CD14-positive monocyte (primary cell): ENCODE measurements at regions not wholly inside any gene's neighbourhood (a gene's known extent, or its start where the extent isn't known, plus 50 kb on each side); places are given as distances from the start of the nearest gene placed in this dataset.

ENCODE experiments used
- DNase-seq, 3 donors: peaks; one replicate each; pipeline ENCODE4 v3.0.0-alpha.2; 2011 to 2022
- H2AFZ ChIP-seq: 2 replicates; pipeline ENCODE4 v1.6.0; 2012; ENCODE audit warnings: mild to moderate bottlenecking, low read depth, low read length, inconsistent platforms; ENCODE audit not compliant: insufficient read depth, poor library complexity, severe bottlenecking
- H3K27ac ChIP-seq, 2 donors: 1 replicate in 1 of 2; 2 replicates in 1 of 2; pipeline ENCODE4 v1.5.1; 2012 to 2013; ENCODE audit warnings: low read length in 2 of 2, control low read depth in 1 of 2, inconsistent platforms in 1 of 2, low read depth in 1 of 2, mild to moderate bottlenecking in 1 of 2
- H3K27me3 ChIP-seq, 2 donors: one replicate each; pipeline versions ENCODE4 v1.6.0 to v1.6.1; 2011 to 2013; ENCODE audit warnings: low read length in 2 of 2; ENCODE audit not compliant: control insufficient read depth in 2 of 2, insufficient read depth in 2 of 2
- H3K36me3 ChIP-seq, 2 donors: replicated peaks in 1 of 2; 1 replicate in 1 of 2; 2 replicates in 1 of 2; pipeline versions ENCODE4 v1.5.1 to v1.6.1; 2012 to 2013; ENCODE audit warnings: low read length in 2 of 2, control low read depth in 1 of 2, inconsistent platforms in 1 of 2, mild to moderate bottlenecking in 1 of 2; ENCODE audit not compliant: insufficient read depth in 2 of 2, control insufficient read depth in 1 of 2
- H3K4me1 ChIP-seq, 2 donors: 1 replicate in 1 of 2; 2 replicates in 1 of 2; pipeline versions ENCODE4 v1.5.1 to v1.6.1; 2012 to 2013; ENCODE audit warnings: low read length in 2 of 2, control low read depth in 1 of 2, inconsistent platforms in 1 of 2, mild to moderate bottlenecking in 1 of 2, moderate library complexity in 1 of 2; ENCODE audit not compliant: insufficient read depth in 2 of 2, control insufficient read depth in 1 of 2
- H3K4me2 ChIP-seq: replicated peaks from 2 replicates; pipeline ENCODE3; 2012; ENCODE audit warnings: low read length, moderate library complexity, mild to moderate bottlenecking; ENCODE audit not compliant: poor library complexity, severe bottlenecking; ENCODE audit errors: extremely low read depth
- H3K4me3 ChIP-seq, 3 experiments: fragments of 200-600 bp in 1 of 3; sonication (generic) in 1 of 3; replicated peaks in 1 of 3; 1 replicate in 2 of 3; 2 replicates in 1 of 3; pipeline ENCODE4 v1.5.1; 2011 to 2013; ENCODE audit warnings: low read length in 3 of 3, mild to moderate bottlenecking in 3 of 3, control low read depth in 2 of 3, low read depth in 2 of 3, inconsistent platforms in 1 of 3, moderate library complexity in 1 of 3
- H3K79me2 ChIP-seq: 2 replicates; pipeline ENCODE4 v1.6.0; 2012; ENCODE audit warnings: mild to moderate bottlenecking, control low read depth, inconsistent platforms, low read length, moderate library complexity; ENCODE audit not compliant: insufficient read depth
- H3K9ac ChIP-seq: 2 replicates; pipeline ENCODE4 v1.6.0; 2017; ENCODE audit warnings: low read length, mild to moderate bottlenecking; ENCODE audit not compliant: insufficient read depth, poor library complexity, severe bottlenecking
- H3K9me3 ChIP-seq, 2 donors: replicated peaks in 1 of 2; 1 replicate in 1 of 2; 2 replicates in 1 of 2; pipeline versions ENCODE4 v1.5.1 to v1.6.1; 2012 to 2013; ENCODE audit warnings: low read length in 2 of 2, control low read depth in 1 of 2; ENCODE audit not compliant: control insufficient read depth in 1 of 2, insufficient read depth in 1 of 2
- H4K20me1 ChIP-seq: 2 replicates; pipeline ENCODE4 v1.6.0; 2012; ENCODE audit warnings: mild to moderate bottlenecking, low read length, control low read depth, moderate library complexity; ENCODE audit not compliant: insufficient read depth
- H3K27ac Mint-ChIP-seq, 7 donors: one replicate each; pipeline ENCODE4 v1.8.0; 2020; ENCODE audit warnings: mild to moderate bottlenecking in 7 of 7, mixed read lengths in 7 of 7, moderate library complexity in 6 of 7, inconsistent platforms in 2 of 7
- H3K27me3 Mint-ChIP-seq, 3 donors: one replicate each; pipeline ENCODE4 v1.8.0; 2021 to 2022; ENCODE audit warnings: low read depth in 3 of 3, mild to moderate bottlenecking in 3 of 3, mixed read lengths in 3 of 3, moderate library complexity in 3 of 3, inconsistent platforms in 1 of 3
- H3K36me3 Mint-ChIP-seq, 2 donors: one replicate each; pipeline ENCODE4 v1.8.0; 2020; ENCODE audit warnings: mixed read lengths in 2 of 2, inconsistent platforms in 1 of 2, mild to moderate bottlenecking in 1 of 2
- H3K4me1 Mint-ChIP-seq: one replicate; pipeline ENCODE4 v1.8.0; 2020; ENCODE audit warnings: mild to moderate bottlenecking, mixed read lengths
- H3K4me3 Mint-ChIP-seq, 2 donors: one replicate each; pipeline ENCODE4 v1.8.0; 2020; ENCODE audit warnings: mild to moderate bottlenecking in 2 of 2, mixed read lengths in 2 of 2, moderate library complexity in 1 of 2
- H3K9me3 Mint-ChIP-seq, 7 donors: one replicate each; pipeline ENCODE4 v1.8.0; 2020 to 2022; ENCODE audit warnings: mixed read lengths in 7 of 7, mild to moderate bottlenecking in 6 of 7, moderate library complexity in 6 of 7, inconsistent platforms in 2 of 7
- WGBS: methylation state at CpG from one replicate; pipeline ENCODE4 v1.1.5; 2013; ENCODE audit warnings: missing lambda C conversion rate; ENCODE audit not compliant: insufficient coverage; 5-methylcytosine and 5-hydroxymethylcytosine counted together
- intact Hi-C, 2 donors: fragments of 100-400 bp; cut with micrococcal nuclease; formaldehyde crosslinking; loops; one replicate each; pipeline versions ENCODE4 v1.15.0 to v1.15.1; 2023
- TF ChIP-seq, protein P1 (sequence below): fragments of 200-600 bp; IDR thresholded peaks from one replicate; pipeline ENCODE4 v1.8.0; 2022; ENCODE audit warnings: antibody characterized with exemption, mild to moderate bottlenecking

DNA sequence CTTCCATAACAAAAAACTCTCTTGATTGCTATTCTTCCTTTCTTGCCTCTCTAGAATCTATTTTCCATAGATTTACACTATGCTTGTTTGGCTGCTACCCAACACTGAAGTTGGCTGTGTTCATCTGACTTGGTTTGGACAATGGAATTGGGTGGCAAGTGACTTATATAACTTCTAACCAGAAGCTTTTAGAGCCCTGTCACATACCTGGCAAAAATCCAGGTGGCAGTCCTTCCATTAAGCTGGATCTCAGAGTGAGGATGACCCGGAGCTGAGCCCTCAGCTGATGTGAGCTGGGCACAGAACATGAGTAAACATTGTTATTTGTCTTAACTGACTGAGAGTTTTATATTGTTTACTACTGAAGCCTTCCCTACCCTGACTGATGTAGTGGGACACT, 225.7 kb downstream of the TLR4 start:
- Histone ChIP-seq H3K27ac (no peak overlapping the region), H3K4me3 (no peak overlapping the region), H3K27me3 (peaks cover 0 to 2% of the 10 kb centered on the region in 2 donors), H3K4me1 (no peaks in the 10 kb centered on the region), H3K79me2 (no peaks in the 10 kb centered on the region), H3K4me2 (no peak overlapping the region), H3K36me3 (no peaks in the 10 kb centered on the region), H3K9ac (no peak overlapping the region), H2AFZ (no peak overlapping the region), H3K9me3 (no peaks in the 10 kb centered on the region), H4K20me1 (no peaks in the 10 kb centered on the region)
- Mint-ChIP-seq H3K4me3 (no peak overlapping the region), H3K9me3 (peaks cover 0 to 3% (median 0%) of the 10 kb centered on the region in 7 donors), H3K36me3 (no peaks in the 10 kb centered on the region), H3K27me3 (peaks cover 0 to 3% (median 2%) of the 10 kb centered on the region in 3 donors), H3K27ac (peak overlapping the region in 1 of 7 donors; percentile 2), H3K4me1 (no peaks in the 10 kb centered on the region)
- intact Hi-C loops = no loop called here
- DNase-seq = no peak
- WGBS = 100% methylated on average over 1 of the region's 1 CpG
- TF ChIP-seq, protein P1, sequence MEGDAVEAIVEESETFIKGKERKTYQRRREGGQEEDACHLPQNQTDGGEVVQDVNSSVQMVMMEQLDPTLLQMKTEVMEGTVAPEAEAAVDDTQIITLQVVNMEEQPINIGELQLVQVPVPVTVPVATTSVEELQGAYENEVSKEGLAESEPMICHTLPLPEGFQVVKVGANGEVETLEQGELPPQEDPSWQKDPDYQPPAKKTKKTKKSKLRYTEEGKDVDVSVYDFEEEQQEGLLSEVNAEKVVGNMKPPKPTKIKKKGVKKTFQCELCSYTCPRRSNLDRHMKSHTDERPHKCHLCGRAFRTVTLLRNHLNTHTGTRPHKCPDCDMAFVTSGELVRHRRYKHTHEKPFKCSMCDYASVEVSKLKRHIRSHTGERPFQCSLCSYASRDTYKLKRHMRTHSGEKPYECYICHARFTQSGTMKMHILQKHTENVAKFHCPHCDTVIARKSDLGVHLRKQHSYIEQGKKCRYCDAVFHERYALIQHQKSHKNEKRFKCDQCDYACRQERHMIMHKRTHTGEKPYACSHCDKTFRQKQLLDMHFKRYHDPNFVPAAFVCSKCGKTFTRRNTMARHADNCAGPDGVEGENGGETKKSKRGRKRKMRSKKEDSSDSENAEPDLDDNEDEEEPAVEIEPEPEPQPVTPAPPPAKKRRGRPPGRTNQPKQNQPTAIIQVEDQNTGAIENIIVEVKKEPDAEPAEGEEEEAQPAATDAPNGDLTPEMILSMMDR = no peak

DNA sequence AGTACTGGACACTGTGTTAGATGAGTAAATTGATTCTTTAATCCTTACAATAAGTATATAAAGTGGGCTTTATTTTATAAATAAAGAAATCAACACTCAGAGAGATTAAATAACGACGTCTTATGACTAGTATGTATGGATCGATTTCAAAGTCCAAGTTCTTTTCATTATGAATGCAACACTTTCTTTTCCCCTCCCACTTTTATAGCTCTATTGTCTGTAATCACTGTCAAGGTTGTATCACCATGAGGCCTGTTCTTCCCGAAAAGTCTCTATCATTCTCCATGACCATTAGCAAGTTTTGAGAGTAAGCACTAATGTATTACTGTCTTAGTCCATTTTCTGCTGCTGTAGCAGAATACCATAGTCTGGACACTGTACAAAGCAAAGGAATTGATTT, 228.4 kb downstream of the TLR4 start:
- TF ChIP-seq, protein P1 = no peak
- H3K27ac ChIP-seq = no peak overlapping the region
- no peak overlapping the region for H3K4me3 Mint-ChIP-seq
- no peaks in the 10 kb centered on the region for H3K36me3 ChIP-seq
- no peak overlapping the region for H3K9ac ChIP-seq
- intact Hi-C loops = no loop called here
- H3K27me3 ChIP-seq = peaks cover 0 to 2% of the 10 kb centered on the region in 2 donors
- H3K27ac Mint-ChIP-seq = no peak overlapping the region
- peaks cover 0 to 3% (median 0%) of the 10 kb centered on the region in 7 donors for H3K9me3 Mint-ChIP-seq
- no peak overlapping the region for H3K4me3 ChIP-seq
- no CpG with 5 or more reads among the region's 4 CpGs for WGBS
- no peak overlapping the region for H2AFZ ChIP-seq
- no peaks in the 10 kb centered on the region for H4K20me1 ChIP-seq
- H3K79me2 ChIP-seq = no peaks in the 10 kb centered on the region
- no peaks in the 10 kb centered on the region for H3K4me1 ChIP-seq
- H3K9me3 ChIP-seq = no peaks in the 10 kb centered on the region
- H3K27me3 Mint-ChIP-seq = peaks cover 0 to 2% (median 0%) of the 10 kb centered on the region in 3 donors
- DNase-seq = no peak
- H3K4me2 ChIP-seq = no peak overlapping the region
- no peaks in the 10 kb centered on the region for H3K36me3 Mint-ChIP-seq
- H3K4me1 Mint-ChIP-seq = no peaks in the 10 kb centered on the region
